ENCODE measurements at regions not wholly inside any gene's neighbourhood (a gene's known extent, or its start where the extent isn't known, plus 50 kb on each side); places are given as distances from the start of the nearest gene placed in this dataset.

DNA sequence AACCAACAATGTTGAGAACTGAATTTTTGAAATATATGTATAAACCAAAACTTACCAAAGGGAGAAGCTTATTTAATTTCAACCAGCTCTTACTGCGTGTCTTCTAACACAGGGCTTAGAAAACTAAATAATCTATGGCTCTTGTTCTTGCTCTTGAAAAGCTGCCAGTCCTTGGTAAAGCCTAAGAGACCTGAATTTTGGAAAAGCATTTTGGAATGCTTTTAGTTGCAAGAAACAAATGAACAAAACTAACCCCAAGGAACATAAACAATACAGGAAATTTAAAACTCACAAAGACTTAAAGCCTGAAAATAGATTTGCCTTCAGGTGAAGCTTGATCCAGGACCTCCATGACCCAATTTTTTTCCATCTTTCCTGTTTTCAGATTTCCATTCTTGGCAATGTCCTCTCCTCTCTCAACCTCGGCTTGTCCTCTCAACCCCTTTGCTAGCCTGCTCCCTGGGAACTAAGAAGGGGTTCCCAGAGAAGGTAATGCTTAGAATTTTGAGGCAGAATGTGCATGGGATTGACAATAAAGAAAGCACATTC is 169.8 kb upstream of the NCK2 start:
- no peak overlapping the region for H3K4me3 ChIP-seq (replicated peaks; ENCODE audit: low read depth, low read length)
- TF ChIP-seq, protein P1, sequence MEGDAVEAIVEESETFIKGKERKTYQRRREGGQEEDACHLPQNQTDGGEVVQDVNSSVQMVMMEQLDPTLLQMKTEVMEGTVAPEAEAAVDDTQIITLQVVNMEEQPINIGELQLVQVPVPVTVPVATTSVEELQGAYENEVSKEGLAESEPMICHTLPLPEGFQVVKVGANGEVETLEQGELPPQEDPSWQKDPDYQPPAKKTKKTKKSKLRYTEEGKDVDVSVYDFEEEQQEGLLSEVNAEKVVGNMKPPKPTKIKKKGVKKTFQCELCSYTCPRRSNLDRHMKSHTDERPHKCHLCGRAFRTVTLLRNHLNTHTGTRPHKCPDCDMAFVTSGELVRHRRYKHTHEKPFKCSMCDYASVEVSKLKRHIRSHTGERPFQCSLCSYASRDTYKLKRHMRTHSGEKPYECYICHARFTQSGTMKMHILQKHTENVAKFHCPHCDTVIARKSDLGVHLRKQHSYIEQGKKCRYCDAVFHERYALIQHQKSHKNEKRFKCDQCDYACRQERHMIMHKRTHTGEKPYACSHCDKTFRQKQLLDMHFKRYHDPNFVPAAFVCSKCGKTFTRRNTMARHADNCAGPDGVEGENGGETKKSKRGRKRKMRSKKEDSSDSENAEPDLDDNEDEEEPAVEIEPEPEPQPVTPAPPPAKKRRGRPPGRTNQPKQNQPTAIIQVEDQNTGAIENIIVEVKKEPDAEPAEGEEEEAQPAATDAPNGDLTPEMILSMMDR (IDR thresholded peaks at IDR 0.05; ENCODE audit: low read depth, low read length, missing control alignments) = no peak
- no peak for DNase-seq (ENCODE audit: extremely low read depth, low read depth)

DNA sequence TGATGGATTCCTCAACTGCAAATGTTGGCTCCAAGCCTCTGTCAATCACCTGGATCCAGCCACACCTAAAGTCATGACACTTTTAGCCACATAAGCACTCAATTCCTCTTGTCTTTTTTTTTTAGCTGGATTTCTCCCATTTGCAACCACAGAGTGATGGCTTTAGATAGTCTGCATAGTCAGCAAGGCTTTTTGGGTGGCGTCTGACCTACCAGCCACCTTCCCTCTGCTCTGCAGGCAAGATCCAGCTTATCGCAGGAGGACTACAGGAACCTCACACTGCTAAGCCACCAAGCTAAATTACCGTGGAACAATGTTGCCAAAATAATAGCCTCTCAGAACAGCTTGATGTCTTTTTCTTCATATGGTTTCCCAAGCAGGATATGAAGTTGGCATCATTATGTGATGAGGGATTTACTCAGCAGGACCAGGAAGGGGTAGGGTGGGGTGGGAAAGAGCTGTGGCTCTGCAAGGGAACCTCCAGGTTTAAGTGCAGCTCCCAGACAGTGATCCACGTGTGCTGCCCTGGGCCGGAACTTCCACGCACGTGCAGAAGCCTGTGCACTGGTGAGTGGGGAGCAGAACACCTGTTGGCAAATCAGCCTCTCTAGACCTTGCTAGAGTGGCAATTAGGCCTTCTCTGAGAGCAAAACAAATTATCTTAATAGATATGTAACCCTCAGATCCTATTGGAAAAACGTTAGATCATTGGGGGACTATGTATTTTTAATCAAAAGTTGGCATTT is 170.6 kb upstream of the NCK2 start:
- H3K4me3 ChIP-seq (replicated peaks; ENCODE audit: low read depth, low read length) = no peak overlapping the region
- DNase-seq (ENCODE audit: extremely low read depth, low read depth) = no peak
- TF ChIP-seq, protein P1 (IDR thresholded peaks at IDR 0.05; ENCODE audit: low read depth, low read length, missing control alignments) = no peak

DNA sequence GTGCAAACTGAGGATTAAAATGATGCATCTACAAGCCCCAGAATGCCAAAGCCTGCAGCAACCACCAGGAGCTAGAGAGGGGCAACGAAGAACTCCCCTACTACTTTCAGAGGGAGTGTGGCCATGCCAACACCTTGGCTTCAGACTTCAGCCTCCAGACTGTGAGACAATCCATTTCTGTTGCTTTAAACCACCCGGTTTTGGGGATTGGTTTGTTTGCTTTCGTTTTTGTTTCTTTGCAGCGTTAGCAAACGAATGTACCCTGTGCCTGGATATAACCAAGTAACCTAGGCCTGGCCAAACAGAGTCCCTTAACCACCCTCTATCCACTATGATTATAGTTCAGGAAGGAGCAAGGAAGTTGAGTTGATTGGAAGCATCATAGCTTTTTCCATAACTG is 171.2 kb upstream of the NCK2 start:
- TF ChIP-seq, protein P1 (IDR thresholded peaks at IDR 0.05; ENCODE audit: low read depth, low read length, missing control alignments) = no peak
- no peak for DNase-seq (ENCODE audit: extremely low read depth, low read depth)

DNA sequence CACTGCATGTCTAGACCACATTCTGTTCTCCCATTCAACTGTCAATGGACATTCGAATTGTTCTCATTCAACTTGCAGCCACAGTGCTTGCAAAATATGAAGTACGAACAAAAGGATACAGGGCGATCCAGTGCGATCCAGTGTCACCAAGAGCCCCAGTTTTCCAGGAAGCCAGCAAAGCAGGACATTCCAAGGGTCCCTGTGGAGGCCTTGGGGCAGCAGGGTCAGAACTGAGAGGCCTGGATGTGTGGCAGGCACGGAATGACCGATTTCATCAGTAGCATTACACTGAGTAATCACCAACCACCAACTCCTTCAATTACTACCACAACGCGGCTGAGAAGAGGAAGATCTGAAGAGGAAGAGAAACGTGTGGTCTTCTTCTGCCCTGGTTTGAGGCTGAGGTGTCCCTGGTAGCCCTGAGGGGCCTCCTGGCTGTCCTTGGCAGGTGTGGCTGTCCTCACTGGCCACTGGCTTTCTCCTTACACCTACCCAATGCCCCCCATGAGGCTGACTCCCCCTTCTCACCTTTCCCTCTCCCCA is 172.7 kb upstream of the FHL2 start:
- H3K4me3 ChIP-seq (replicated peaks; ENCODE audit: low read depth, low read length) = no peak overlapping the region
- DNase-seq (ENCODE audit: extremely low read depth, low read depth) = no peak
- TF ChIP-seq, protein P1 (IDR thresholded peaks at IDR 0.05; ENCODE audit: low read depth, low read length, missing control alignments) = no peak

More for the DNA sequence above, 171.2 kb upstream of the NCK2 start:
- H3K4me3 ChIP-seq (replicated peaks; ENCODE audit: low read depth, low read length) = no peak overlapping the region

DNA sequence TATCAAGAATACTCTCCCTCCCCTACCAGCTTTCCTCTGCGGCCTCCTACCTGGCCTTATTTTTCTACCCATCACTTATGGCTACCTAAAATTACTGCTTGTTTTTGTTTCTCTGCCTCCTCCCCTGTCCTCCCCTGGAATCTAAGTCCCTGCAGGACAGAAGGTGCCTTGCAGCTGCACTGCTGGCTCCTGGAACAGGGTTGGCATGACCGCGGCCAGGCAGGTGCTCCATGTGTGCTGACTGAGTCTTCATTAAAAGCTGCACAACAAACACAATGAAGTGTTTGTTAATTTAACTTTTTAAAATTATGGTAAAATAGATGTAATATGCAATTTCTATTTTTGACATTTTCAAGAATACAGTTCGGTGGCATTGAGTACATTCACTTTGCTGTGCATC is 171.9 kb upstream of the FHL2 start:
- DNase-seq (ENCODE audit: extremely low read depth, low read depth) = no peak
- TF ChIP-seq, protein P1 (IDR thresholded peaks at IDR 0.05; ENCODE audit: low read depth, low read length, missing control alignments) = no peak
- H3K4me3 ChIP-seq (replicated peaks; ENCODE audit: low read depth, low read length) = no peak overlapping the region

DNA sequence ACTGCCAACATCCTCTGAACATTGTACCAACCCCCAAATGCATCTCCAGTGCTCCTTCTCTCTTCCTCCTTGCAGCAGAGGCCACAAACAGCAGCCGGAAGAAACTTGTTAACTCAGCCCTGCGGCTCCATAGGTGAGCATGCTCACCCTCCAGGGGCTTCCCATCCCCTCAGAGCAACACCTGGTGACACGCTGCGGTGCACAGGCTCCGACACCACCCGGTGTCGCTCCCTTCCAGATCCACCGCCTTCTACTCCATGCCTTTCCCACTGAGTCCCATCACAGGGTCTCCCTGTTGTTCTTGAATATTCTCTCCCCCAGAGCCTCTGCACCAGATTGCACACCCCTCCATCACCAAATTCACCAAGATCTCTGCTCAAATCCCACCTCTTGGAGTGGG is 171.5 kb upstream of the FHL2 start:
- no peak for DNase-seq (ENCODE audit: extremely low read depth, low read depth)
- H3K4me3 ChIP-seq (replicated peaks; ENCODE audit: low read depth, low read length) = no peak overlapping the region
- TF ChIP-seq, protein P1 (IDR thresholded peaks at IDR 0.05; ENCODE audit: low read depth, low read length, missing control alignments) = no peak
